ENCODE measurements at regions not wholly inside any gene's neighbourhood (a gene's known extent, or its start where the extent isn't known, plus 50 kb on each side); places are given as distances from the start of the nearest gene placed in this dataset.

GRCh38 chr9:134968011-134968822 is 50.5 kb upstream of the FCN1 start:
- peaks cover 2% of the 10 kb centered on the region; the same call in 1 of the 2 replicates for H3K4me1 ChIP-seq (ENCODE audit: insufficient read depth, low read length)
- H3K79me1 ChIP-seq (ENCODE audit: insufficient read depth, low read depth, low read length, poor library complexity, severe bottlenecking) = no peaks in the 10 kb centered on the region
- no peak overlapping the region for H4K91ac ChIP-seq (ENCODE audit: insufficient read length, low read depth, low read length)
- Mint-ChIP-seq H3K36me3 (ENCODE audit: insufficient read depth in 1 of 3, low read depth in 3 of 3) (no peaks in the 10 kb centered on the region), H3K4me3 (no peak overlapping the region), H3K27ac (no peak overlapping the region), H3K27me3 (ENCODE audit: low read depth) (peaks cover 23% of the 10 kb centered on the region), H3K4me1 (peaks cover 29 to 37% of the 10 kb centered on the region in 2 experiments), H3K9me3 (no peaks in the 10 kb centered on the region; a peak in 1 of 5 replicates)
- H3K9ac ChIP-seq (ENCODE audit: extremely low read depth, insufficient read length, low read length) = no peak overlapping the region
- no peak overlapping the region for H2AK5ac ChIP-seq (ENCODE audit: insufficient read length, low read length)
- no peak overlapping the region for H3T11ph ChIP-seq (ENCODE audit: low read length)
- no peaks in the 10 kb centered on the region for H3K9me3 ChIP-seq (ENCODE audit: control insufficient read depth, low read depth, low read length)
- no peak overlapping the region for H4K8ac ChIP-seq (replicated peaks; ENCODE audit: insufficient read length, low read depth, low read length)
- no peak overlapping the region for H3K18ac ChIP-seq (ENCODE audit: insufficient read length, low read depth, low read length)
- no peaks in the 10 kb centered on the region for H3K79me2 ChIP-seq (ENCODE audit: insufficient read depth, low read length)
- H4K20me1 ChIP-seq (ENCODE audit: control insufficient read depth, insufficient read depth, insufficient read length) = no peaks in the 10 kb centered on the region
- no peak for TF ChIP-seq CTCF (conservative IDR thresholded peaks at IDR 0.05)
- DNase-seq = no peak
- no peaks in the 10 kb centered on the region for H3K27me3 ChIP-seq (ENCODE audit: insufficient read depth, low read length)
- no peak overlapping the region for H2BK20ac ChIP-seq (ENCODE audit: low read depth, low read length, poor library complexity, severe bottlenecking)
- no peak overlapping the region for H2AFZ ChIP-seq (ENCODE audit: low read length)
- no peak overlapping the region for H3K4ac ChIP-seq (ENCODE audit: low read depth, low read length)
- no peak overlapping the region for H3K56ac ChIP-seq (ENCODE audit: insufficient read length, low read depth, low read length)
- H2BK15ac ChIP-seq (ENCODE audit: low read depth, low read length) = no peak overlapping the region
- no peak overlapping the region for H2BK5ac ChIP-seq (ENCODE audit: insufficient read length, low read length)
- no peaks in the 10 kb centered on the region for H3K23me2 ChIP-seq (ENCODE audit: insufficient read length, low read depth, low read length, poor library complexity, severe bottlenecking)
- H3K23ac ChIP-seq (ENCODE audit: insufficient read length, low read depth, low read length) = no peak overlapping the region
- H4K5ac ChIP-seq (ENCODE audit: insufficient read length, low read depth, low read length) = no peak overlapping the region
- WGBS (ENCODE audit: extremely low coverage, insufficient read length, low lambda C conversion rate) = no CpG with 5 or more reads among the region's 18 CpGs
- no peak overlapping the region for H2BK12ac ChIP-seq (ENCODE audit: insufficient read length, low read depth, low read length)
- H2BK120ac ChIP-seq (ENCODE audit: low read depth, low read length, poor library complexity, severe bottlenecking) = no peak overlapping the region
- no peak overlapping the region for H3K14ac ChIP-seq (ENCODE audit: insufficient read depth, low read length)
- H3K27ac ChIP-seq (ENCODE audit: insufficient read length, low read depth, low read length) = no peak overlapping the region
- no peak overlapping the region for H3K4me2 ChIP-seq (ENCODE audit: insufficient read depth, insufficient read length, low read length)

Data from H9 (cell line).